ENCODE measurements at regions not wholly inside any gene's neighbourhood (a gene's known extent, or its start where the extent isn't known, plus 50 kb on each side); places are given as distances from the start of the nearest gene placed in this dataset.

DNA sequence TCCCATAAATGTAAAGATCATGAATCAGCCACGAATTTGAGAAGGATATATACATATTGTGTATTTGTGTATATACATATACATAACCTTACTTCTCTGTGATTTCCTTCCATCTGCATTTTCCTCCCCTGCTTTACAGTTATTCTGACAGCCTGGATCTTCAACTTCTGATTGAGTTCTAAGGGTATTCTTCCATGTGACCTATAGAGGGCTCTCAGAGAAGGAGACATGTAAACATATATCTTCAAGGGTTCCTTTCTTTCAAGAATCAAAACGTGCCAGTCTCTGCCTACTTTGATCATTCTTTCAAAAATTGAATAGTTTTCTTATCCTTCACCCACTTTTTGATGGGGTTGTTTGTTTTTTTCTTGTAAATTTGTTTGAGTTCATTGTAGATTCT, 453.7 kb upstream of the POT1 start:
- TF ChIP-seq, protein P1, sequence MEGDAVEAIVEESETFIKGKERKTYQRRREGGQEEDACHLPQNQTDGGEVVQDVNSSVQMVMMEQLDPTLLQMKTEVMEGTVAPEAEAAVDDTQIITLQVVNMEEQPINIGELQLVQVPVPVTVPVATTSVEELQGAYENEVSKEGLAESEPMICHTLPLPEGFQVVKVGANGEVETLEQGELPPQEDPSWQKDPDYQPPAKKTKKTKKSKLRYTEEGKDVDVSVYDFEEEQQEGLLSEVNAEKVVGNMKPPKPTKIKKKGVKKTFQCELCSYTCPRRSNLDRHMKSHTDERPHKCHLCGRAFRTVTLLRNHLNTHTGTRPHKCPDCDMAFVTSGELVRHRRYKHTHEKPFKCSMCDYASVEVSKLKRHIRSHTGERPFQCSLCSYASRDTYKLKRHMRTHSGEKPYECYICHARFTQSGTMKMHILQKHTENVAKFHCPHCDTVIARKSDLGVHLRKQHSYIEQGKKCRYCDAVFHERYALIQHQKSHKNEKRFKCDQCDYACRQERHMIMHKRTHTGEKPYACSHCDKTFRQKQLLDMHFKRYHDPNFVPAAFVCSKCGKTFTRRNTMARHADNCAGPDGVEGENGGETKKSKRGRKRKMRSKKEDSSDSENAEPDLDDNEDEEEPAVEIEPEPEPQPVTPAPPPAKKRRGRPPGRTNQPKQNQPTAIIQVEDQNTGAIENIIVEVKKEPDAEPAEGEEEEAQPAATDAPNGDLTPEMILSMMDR (IDR thresholded peaks at IDR 0.05; ENCODE audit: insufficient read depth, low read length, poor library complexity, severe bottlenecking): no peak
- no peak for TF ChIP-seq EZH2phosphoT487 (conservative IDR thresholded peaks at IDR 0.05; ENCODE audit: low read length)
